GM12872 (cell line): ENCODE measurements at regions not wholly inside any gene's neighbourhood (a gene's known extent, or its start where the extent isn't known, plus 50 kb on each side); places are given as distances from the start of the nearest gene placed in this dataset.

Experiments used
- CTCF ChIP-seq: IDR thresholded peaks from 3 replicates; pipeline ENCODE4 v1.5.1; 2011; ENCODE audit warnings: low read depth, mild to moderate bottlenecking, low read length, moderate library complexity; ENCODE audit not compliant: insufficient read depth

GRCh38 chr12:77409551-77409950 lies 344.2 kb upstream of the E2F7 start:
- TF ChIP-seq CTCF = no peak

- TF ChIP-seq CTCF = no peak
Measured at GRCh38 chr12:77407931-77408330, 342.6 kb upstream of the E2F7 start.

GRCh38 chr12:77406219-77406905 lies 341.0 kb upstream of the E2F7 start:
- TF ChIP-seq CTCF = no peak

- TF ChIP-seq CTCF = no peak
Measured at GRCh38 chr12:77402716-77403115, 337.3 kb upstream of the E2F7 start.

GRCh38 chr12:77401770-77402081 lies 336.4 kb upstream of the E2F7 start:
- TF ChIP-seq CTCF = no peak

- no peak for TF ChIP-seq CTCF
Measured at GRCh38 chr12:77401064-77401769, 335.8 kb upstream of the E2F7 start.

GRCh38 chr12:77392467-77393088 lies 327.2 kb upstream of the E2F7 start:
- no peak for TF ChIP-seq CTCF
